Left ventricle myocardium inferior (tissue), 1 donor: ENCODE measurements at regions not wholly inside any gene's neighbourhood (a gene's known extent, or its start where the extent isn't known, plus 50 kb on each side); places are given as distances from the start of the nearest gene placed in this dataset.

Source experiments
- DNase-seq: peaks from one replicate; pipeline ENCODE4 v3.0.0-alpha.2; 2020
- H3K27ac ChIP-seq: fragments of 200-600 bp; replicated peaks from 2 replicates; pipeline ENCODE4 v1.8.0; 2021
- H3K27me3 ChIP-seq: fragments of 200-600 bp; 2 replicates; pipeline ENCODE4 v1.8.0; 2021; ENCODE audit warnings: low read depth
- H3K36me3 ChIP-seq: fragments of 200-600 bp; 2 replicates; pipeline ENCODE4 v1.8.0; 2021
- H3K4me1 ChIP-seq: fragments of 200-600 bp; 2 replicates; pipeline ENCODE4 v1.8.0; 2021
- H3K4me3 ChIP-seq: fragments of 200-600 bp; 2 replicates; pipeline ENCODE4 v1.8.0; 2021; ENCODE audit warnings: mild to moderate bottlenecking, moderate library complexity
- H3K9me3 ChIP-seq: fragments of 200-600 bp; replicated peaks from 2 replicates; pipeline ENCODE4 v1.8.0; 2021
- intact Hi-C: fragments of 100-400 bp; cut with micrococcal nuclease; formaldehyde crosslinking; loops from one replicate; pipeline ENCODE4 v1.11.0; 2022
- TF ChIP-seq, protein P1 (sequence below): fragments of 200-600 bp; IDR thresholded peaks from 2 replicates; pipeline ENCODE4 v1.8.0; 2021; ENCODE audit warnings: antibody characterized with exemption, mild to moderate bottlenecking, borderline replicate concordance
- donor health status: DM: no; HTN: yes; CAD: no; lungs with severe emphysema.

DNA sequence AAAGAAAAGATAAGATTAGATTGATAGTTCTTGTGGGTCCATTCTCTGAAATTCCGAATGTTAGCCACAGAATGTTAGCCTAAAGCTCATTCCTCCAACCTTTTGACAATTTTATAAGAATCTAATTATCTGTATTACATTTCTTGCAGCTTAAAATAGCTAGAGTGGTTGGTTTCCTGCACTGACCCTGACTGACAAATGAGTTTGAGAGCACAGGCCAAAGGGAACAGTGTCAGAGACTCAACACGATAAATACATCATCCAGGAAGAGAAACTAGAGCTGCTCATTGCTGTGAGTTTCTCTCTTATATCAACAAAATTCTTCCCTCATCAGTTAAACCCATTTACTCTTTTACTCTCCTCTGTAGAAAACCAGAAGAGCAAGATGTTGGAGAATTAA is 82.1 kb upstream of the PPM1J start:
- DNase-seq: no peak
- no peak overlapping the region for H3K27ac ChIP-seq
- no peaks in the 10 kb centered on the region for H3K36me3 ChIP-seq
- H3K4me3 ChIP-seq: no peak overlapping the region
- no peaks in the 10 kb centered on the region for H3K4me1 ChIP-seq
- H3K27me3 ChIP-seq: no peaks in the 10 kb centered on the region
- TF ChIP-seq, protein P1, sequence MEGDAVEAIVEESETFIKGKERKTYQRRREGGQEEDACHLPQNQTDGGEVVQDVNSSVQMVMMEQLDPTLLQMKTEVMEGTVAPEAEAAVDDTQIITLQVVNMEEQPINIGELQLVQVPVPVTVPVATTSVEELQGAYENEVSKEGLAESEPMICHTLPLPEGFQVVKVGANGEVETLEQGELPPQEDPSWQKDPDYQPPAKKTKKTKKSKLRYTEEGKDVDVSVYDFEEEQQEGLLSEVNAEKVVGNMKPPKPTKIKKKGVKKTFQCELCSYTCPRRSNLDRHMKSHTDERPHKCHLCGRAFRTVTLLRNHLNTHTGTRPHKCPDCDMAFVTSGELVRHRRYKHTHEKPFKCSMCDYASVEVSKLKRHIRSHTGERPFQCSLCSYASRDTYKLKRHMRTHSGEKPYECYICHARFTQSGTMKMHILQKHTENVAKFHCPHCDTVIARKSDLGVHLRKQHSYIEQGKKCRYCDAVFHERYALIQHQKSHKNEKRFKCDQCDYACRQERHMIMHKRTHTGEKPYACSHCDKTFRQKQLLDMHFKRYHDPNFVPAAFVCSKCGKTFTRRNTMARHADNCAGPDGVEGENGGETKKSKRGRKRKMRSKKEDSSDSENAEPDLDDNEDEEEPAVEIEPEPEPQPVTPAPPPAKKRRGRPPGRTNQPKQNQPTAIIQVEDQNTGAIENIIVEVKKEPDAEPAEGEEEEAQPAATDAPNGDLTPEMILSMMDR: no peak
- H3K9me3 ChIP-seq: no peaks in the 10 kb centered on the region
- intact Hi-C loops: no loop called here

DNA sequence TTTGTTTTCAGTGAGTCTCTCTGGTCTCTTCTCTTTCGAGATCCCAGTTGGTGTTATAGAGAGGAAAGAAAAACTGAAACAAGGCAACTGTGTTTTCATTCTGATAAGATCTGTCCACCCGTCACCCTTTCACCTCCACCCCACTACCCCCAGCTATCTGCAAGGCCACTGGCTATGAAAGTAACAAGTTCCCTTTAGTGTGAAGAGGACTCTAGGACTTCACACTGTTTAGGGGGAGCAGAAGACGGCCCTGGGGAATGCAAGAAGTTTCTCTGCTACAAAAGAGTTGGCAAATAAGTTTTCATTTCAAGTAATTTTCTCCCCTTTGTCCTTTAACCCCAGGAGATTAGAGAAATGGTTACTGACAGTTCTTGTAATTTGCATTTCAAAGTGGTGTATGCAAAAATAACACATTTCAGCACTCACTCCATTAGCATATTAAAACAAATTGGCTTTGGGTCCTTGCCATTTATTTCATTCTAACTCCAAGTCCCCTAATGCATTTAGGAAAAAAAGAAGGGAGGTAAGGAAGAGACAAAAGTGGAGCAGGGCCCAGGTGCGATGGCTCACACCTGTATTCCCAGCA is 79.6 kb upstream of the PPM1J start:
- intact Hi-C loops: no loop called here
- peaks cover 10% of the 10 kb centered on the region for H3K27me3 ChIP-seq
- DNase-seq: no peak
- TF ChIP-seq, protein P1: no peak
- no peak overlapping the region for H3K27ac ChIP-seq
- no peaks in the 10 kb centered on the region for H3K4me1 ChIP-seq
- no peaks in the 10 kb centered on the region for H3K36me3 ChIP-seq
- H3K4me3 ChIP-seq: no peak overlapping the region
- H3K9me3 ChIP-seq: no peaks in the 10 kb centered on the region

DNA sequence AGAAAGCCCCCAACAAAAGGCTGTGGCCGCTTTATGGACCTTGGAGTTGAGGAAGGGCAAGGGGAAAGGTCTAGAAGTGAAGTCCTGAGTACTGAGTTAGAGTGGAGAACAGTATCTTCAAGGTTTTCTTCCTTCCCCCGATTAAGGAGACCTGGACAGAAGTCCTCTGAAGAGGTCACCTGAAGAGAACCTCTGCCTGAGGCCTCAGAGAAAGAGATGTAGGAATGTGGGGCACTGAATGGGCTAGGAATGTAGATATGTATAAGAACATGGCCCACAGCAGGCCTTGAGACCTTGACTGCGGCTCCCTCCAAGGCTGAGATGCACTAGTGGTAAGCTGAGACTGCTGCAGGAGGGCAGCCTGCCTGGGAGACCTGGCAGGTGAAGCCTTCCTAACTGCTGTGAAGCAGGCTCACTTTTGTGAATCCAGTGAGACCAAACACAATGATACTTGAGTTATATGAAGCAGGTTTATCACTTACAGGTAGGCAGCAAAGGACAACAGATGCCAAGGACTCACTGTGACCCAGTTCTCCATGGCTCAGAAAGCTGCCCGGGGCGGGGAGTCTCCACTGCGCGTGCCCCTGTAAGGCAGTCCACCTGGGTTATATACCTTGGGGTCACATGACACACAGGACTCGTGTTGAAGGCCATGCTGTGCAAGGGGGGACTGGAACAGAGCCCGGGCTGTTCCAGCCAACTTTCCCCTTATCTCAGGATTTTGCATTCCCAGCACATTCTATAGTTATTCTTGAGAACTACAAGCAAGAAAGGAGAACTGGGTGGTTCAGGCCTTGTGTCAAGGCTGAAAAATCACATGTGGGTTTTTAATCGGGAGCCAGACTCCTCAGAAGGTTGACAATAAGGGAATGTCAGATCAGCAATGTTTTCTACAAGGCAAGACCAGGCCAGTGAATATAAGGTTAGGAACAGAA is 78.8 kb upstream of the PPM1J start:
- intact Hi-C loops: no loop called here
- TF ChIP-seq, protein P1: no peak
- H3K4me1 ChIP-seq: no peaks in the 10 kb centered on the region
- no peaks in the 10 kb centered on the region for H3K9me3 ChIP-seq
- no peak overlapping the region for H3K27ac ChIP-seq
- no peak overlapping the region for H3K4me3 ChIP-seq
- no peak for DNase-seq
- H3K27me3 ChIP-seq: peaks cover 11% of the 10 kb centered on the region
- H3K36me3 ChIP-seq: no peaks in the 10 kb centered on the region

DNA sequence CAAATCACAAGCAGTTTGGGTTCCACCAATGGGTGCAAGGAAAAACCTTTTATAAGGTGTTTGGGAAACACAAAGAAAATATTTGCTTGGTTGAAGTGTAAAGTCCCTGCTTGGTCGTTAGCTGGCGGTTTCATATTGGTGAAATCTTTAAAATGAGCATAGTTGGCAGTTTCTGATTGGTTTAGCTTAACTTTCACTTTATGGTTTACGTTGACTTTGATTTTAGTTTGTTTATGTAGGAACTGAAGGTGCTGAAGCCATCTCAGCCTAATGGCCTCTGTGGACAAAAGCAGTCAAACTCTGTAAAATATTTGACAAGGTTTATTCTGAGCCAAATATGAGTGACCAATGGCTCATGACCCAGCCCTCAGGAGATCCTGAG is 76.6 kb upstream of the PPM1J start:
- Histone ChIP-seq H3K27ac (no peak overlapping the region), H3K4me3 (no peak overlapping the region), H3K9me3 (no peaks in the 10 kb centered on the region), H3K27me3 (peaks cover 14% of the 10 kb centered on the region), H3K4me1 (no peaks in the 10 kb centered on the region), H3K36me3 (no peaks in the 10 kb centered on the region)
- intact Hi-C loops: no loop called here
- DNase-seq: no peak
- TF ChIP-seq, protein P1: no peak

DNA sequence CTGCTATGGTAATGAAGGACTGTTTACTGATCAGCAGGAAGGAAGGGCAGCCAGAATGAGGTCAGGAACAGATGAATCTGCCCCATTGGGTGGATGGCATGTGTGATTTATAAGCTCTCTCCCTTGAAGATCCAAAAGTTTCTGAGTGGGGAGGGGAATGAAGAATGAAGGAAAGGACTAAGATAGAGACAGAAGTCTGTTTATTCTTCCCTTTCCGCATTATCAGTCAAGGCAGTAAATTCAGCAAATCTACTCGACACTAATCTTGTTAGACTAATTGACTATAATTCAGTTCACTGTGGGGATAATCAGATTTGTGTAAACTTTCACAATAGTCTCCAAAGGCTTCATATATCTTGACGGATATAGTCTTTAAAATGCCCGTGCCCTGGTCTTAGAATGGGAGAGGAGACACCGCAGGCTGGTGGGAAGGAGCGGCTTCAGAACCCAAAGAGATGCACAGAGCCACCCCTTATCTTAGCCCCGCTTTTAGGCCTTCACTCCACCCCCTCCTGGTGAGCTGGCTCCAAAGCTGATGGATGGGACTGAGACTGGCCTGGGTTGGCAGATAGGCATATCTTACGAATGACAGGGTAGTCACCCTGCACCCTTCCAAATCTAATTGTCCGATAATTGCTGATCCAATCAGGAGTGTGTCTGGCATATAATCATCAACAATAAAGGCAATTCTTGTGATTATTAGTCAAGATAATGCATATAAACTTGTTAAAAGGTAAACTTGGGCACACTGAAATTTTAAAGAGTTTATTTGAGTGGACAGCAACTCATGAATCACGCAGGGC is 76.0 kb upstream of the PPM1J start:
- DNase-seq: no peak
- Histone ChIP-seq H3K4me1 (no peaks in the 10 kb centered on the region), H3K9me3 (no peaks in the 10 kb centered on the region), H3K36me3 (no peaks in the 10 kb centered on the region), H3K27me3 (peaks cover 17% of the 10 kb centered on the region), H3K27ac (no peak overlapping the region), H3K4me3 (no peak overlapping the region)
- TF ChIP-seq, protein P1: no peak
- intact Hi-C loops: no loop called here
